C4-2B (cell line): ENCODE measurements at regions not wholly inside any gene's neighbourhood (a gene's known extent, or its start where the extent isn't known, plus 50 kb on each side); places are given as distances from the start of the nearest gene placed in this dataset.

ENCODE experiments used
- H3K27ac ChIP-seq: fragments of 450-650 bp; 2 replicates; pipeline ENCODE4 v1.5.1; 2017
- ZFX ChIP-seq: fragments of 450-650 bp; IDR thresholded peaks from 2 replicates; pipeline ENCODE4 v1.6.1; 2017
- TF ChIP-seq, protein P1 (sequence below): fragments of 450-650 bp; conservative IDR thresholded peaks from 2 replicates; pipeline ENCODE4 v1.5.1; 2017; ENCODE audit warnings: mild to moderate bottlenecking

DNA sequence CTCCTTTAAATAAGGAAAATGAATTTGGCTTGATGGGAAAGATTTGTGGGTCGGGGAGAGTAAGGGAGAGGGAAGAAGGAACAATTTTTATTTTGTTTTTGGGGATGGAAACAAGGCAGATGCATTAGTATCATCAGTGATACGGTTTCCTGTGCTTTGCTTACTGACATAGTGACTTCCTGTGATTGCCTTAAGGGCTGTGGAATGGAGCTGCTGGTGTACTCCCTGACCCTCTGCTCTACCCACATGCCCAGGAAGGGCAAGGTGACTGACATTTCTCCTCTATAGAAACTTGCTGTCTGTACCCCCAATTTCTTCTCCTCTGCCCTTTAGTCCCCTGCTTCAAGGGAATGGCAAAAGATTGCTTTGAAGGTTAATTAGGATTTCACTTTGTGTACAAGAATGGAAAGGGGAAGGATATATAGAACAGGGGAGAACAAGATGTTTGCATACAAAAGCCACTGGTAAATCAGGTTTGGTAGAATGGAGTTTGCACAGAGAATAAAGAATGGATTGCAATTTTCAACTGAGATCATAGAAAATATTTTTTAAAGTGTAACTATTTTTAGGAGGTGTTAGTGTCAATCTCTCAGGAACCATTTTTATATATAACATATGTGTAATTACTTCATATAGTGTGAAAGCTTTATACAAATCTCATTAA, 129.0 kb upstream of the AGR3 start:
- TF ChIP-seq ZFX: no peak
- TF ChIP-seq, protein P1, sequence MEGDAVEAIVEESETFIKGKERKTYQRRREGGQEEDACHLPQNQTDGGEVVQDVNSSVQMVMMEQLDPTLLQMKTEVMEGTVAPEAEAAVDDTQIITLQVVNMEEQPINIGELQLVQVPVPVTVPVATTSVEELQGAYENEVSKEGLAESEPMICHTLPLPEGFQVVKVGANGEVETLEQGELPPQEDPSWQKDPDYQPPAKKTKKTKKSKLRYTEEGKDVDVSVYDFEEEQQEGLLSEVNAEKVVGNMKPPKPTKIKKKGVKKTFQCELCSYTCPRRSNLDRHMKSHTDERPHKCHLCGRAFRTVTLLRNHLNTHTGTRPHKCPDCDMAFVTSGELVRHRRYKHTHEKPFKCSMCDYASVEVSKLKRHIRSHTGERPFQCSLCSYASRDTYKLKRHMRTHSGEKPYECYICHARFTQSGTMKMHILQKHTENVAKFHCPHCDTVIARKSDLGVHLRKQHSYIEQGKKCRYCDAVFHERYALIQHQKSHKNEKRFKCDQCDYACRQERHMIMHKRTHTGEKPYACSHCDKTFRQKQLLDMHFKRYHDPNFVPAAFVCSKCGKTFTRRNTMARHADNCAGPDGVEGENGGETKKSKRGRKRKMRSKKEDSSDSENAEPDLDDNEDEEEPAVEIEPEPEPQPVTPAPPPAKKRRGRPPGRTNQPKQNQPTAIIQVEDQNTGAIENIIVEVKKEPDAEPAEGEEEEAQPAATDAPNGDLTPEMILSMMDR: no peak
- no peak overlapping the region for H3K27ac ChIP-seq

DNA sequence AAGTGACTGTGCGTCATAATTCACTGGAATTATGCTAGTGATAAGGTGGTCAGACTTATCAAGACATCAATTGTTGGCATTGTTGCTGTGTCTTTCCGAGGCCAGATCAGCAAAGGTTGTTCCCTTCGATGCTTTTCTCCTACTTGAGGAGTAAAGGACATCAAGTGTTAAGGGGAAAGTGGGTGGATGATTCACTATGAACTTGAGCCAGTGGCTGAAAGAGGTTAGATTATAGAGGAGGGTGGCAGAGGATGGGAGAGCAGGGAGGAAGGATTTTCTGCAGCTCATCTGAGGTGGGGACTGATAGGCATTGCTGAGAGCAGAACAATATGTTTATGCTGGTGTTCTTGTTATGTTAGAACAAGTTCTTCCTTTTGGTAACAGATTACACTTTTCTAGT, 131.4 kb upstream of the AGR3 start:
- no peak overlapping the region for H3K27ac ChIP-seq
- no peak for TF ChIP-seq ZFX
- TF ChIP-seq, protein P1: no peak

DNA sequence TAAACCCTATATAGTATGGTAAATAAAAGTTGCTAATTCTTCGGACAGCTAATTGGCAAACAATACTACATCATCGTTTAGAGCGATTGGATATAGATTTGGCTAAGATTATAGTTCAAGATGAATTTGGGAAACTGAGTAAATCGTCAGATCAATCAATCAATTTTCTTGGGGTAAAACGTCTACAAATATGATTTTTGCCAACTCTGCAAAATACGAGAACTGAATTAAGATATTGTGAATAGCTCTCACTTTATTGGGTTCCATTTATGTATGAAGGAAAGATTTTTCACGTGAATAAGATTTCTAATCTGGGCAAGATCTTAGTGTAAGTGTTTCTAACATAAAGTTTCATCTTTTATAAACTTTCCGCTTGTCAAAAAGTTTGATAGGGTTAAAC, 132.9 kb upstream of the AGR3 start:
- H3K27ac ChIP-seq: no peak overlapping the region
- TF ChIP-seq, protein P1: no peak
- TF ChIP-seq ZFX: no peak

DNA sequence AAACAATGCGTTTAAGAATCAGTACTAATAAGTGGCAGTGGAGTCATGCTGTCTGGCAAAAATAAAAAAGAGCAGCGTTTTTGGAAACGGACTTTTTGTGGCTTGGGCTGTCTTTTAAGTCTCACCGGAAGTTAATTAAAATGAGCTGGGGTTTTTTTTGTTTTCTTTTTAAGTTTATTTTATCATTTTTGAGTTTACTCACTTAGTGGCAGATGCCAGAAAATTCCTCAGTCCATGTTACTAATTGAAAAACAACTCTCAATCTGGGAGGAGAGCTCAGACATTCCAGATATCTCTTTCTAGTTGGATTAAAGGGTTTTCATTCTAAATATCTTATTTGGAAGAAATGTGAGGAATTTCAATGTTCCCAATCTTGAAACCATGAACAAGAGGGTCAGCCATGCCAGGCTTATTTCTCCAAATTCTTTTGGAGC, 133.8 kb upstream of the AGR3 start:
- no peak overlapping the region for H3K27ac ChIP-seq
- TF ChIP-seq, protein P1: no peak
- no peak for TF ChIP-seq ZFX

DNA sequence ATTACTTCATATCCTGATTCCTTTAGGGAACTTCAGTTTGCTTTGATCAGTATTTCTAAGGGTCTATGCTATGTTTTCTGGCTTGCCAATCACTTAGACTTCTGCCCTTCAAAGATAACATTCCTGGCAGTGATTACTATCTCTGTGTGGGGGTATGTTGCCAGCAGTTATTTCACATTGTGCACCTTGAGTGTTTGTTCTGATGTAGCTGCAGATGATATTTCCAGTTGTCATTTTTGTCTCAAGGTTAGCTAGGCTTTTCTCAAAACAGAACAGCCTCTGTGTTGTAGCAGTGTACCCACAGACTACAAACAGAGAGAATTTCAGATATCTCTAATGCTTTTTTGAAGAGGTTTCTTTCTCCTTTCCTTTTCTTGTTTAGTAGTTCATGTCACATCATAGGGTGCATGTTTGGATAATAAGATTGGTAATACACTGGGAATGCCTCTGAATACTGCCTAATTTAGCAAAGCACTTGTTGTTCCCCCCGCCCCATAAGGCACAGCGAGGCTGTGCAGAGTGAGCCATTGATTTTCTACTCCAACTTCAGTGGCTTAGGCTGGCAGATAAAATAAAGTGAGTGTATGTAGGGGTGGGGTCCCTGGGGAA, 134.7 kb upstream of the AGR3 start:
- TF ChIP-seq, protein P1: no peak
- TF ChIP-seq ZFX: no peak
- H3K27ac ChIP-seq: no peak overlapping the region; the same call in 1 of the 2 replicates

DNA sequence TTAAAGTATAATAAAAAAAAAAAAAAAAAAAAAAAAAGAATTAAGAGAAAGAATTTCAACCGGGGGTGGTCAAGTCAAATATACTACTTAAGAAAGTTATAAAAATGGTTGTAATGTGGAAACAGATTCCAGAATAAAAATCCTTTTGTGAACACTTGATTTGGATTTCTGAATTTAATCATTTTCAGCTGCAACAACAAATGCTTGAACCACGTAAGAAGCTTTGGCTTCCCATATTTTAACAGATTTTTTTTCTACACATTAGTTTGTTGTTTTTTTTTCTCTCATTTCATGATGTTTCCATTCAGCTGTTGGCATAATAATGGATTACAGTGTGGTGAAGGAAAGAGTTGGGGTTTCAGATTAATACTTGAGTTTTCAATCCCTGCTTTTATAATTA, 137.3 kb upstream of the AGR3 start:
- H3K27ac ChIP-seq: no peak overlapping the region
- TF ChIP-seq, protein P1: no peak
- no peak for TF ChIP-seq ZFX

DNA sequence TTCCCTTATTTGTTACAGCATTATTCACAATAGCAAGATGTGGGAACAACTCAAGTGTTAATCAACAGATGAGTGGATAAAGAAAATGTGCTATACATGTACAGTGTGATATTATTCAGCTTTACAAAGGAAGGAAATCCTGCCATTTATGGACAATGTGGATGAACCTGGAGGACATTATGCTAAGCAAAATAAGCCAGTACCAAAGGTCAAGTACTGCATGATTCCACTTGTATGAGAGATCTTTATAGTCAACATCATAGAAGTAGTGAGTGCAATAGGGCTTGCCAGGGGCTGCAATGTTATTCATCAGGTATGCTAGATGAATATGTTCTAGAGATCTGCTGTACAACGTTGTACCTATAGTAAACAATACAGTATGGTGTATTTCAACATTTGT, 138.5 kb upstream of the AGR3 start:
- no peak overlapping the region for H3K27ac ChIP-seq
- TF ChIP-seq ZFX: no peak
- TF ChIP-seq, protein P1: no peak
